Cardiac muscle cell (in vitro differentiated cells and primary cell): ENCODE measurements at regions not wholly inside any gene's neighbourhood (a gene's known extent, or its start where the extent isn't known, plus 50 kb on each side); places are given as distances from the start of the nearest gene placed in this dataset.

Source experiments
- DNase-seq, 2 donors: peaks; one replicate each; pipeline versions ENCODE4 v3.0.0 to v3.0.0-alpha.2; 2010 to 2017; ENCODE audit warnings: low read depth in 1 of 2, low spot score in 1 of 2
- H3K27ac ChIP-seq: fragments of 200-600 bp; sonication (generic); 2 replicates; pipeline ENCODE4 v1.5.1; 2016
- H3K27me3 ChIP-seq: fragments of 200-600 bp; sonication (generic); 2 replicates; pipeline ENCODE4 v1.6.0; 2016; ENCODE audit warnings: control low read depth
- H3K36me3 ChIP-seq: fragments of 200-600 bp; sonication (generic); 2 replicates; pipeline ENCODE4 v1.5.1; 2016; ENCODE audit warnings: control low read depth
- H3K4me1 ChIP-seq: fragments of 200-600 bp; sonication (generic); 2 replicates; pipeline ENCODE4 v1.8.1; 2017; ENCODE audit warnings: low read depth, mild to moderate bottlenecking, mixed run types
- H3K4me3 ChIP-seq: fragments of 200-600 bp; sonication (generic); 2 replicates; pipeline ENCODE4 v1.5.1; 2016; ENCODE audit warnings: mild to moderate bottlenecking
- H3K9me3 ChIP-seq: fragments of 200-600 bp; sonication (generic); 2 replicates; pipeline ENCODE4 v1.5.1; 2017; ENCODE audit warnings: low read depth, mild to moderate bottlenecking, control low read depth
- CTCF ChIP-seq: IDR thresholded peaks from 2 replicates; pipeline ENCODE4 v1.5.1; 2012; ENCODE audit warnings: low read depth, mild to moderate bottlenecking, low read length

GRCh38 chr13:76692346-76692745 lies 193.9 kb downstream of the KCTD12 start:
- DNase-seq: peak in 1 of 2 donors; percentile 28
- no peaks in the 10 kb centered on the region for H3K9me3 ChIP-seq
- H3K4me1 ChIP-seq: peaks cover 11% of the 10 kb centered on the region
- no peak overlapping the region for H3K4me3 ChIP-seq
- no peaks in the 10 kb centered on the region for H3K36me3 ChIP-seq
- TF ChIP-seq CTCF: no peak
- no peaks in the 10 kb centered on the region for H3K27me3 ChIP-seq
- H3K27ac ChIP-seq: no peak overlapping the region

GRCh38 chr13:76690611-76691010 lies 195.6 kb downstream of the KCTD12 start:
- DNase-seq: no peak
- H3K4me1 ChIP-seq: peaks cover 11% of the 10 kb centered on the region
- H3K9me3 ChIP-seq: no peaks in the 10 kb centered on the region
- no peak for TF ChIP-seq CTCF
- H3K27me3 ChIP-seq: no peaks in the 10 kb centered on the region
- H3K27ac ChIP-seq: no peak overlapping the region
- H3K4me3 ChIP-seq: no peak overlapping the region
- no peaks in the 10 kb centered on the region for H3K36me3 ChIP-seq

GRCh38 chr13:76687467-76687866 lies 198.7 kb downstream of the KCTD12 start:
- Histone ChIP-seq H3K27me3 (no peaks in the 10 kb centered on the region), H3K9me3 (no peaks in the 10 kb centered on the region), H3K36me3 (no peaks in the 10 kb centered on the region), H3K4me1 (peaks cover 18% of the 10 kb centered on the region), H3K27ac (no peak overlapping the region), H3K4me3 (no peak overlapping the region)
- DNase-seq: no peak
- TF ChIP-seq CTCF: no peak

- Histone ChIP-seq H3K27ac (no peak overlapping the region), H3K36me3 (no peaks in the 10 kb centered on the region), H3K27me3 (no peaks in the 10 kb centered on the region), H3K4me1 (peaks cover 10% of the 10 kb centered on the region), H3K9me3 (no peaks in the 10 kb centered on the region), H3K4me3 (no peak overlapping the region)
- TF ChIP-seq CTCF: no peak
- no peak for DNase-seq
Observed at GRCh38 chr13:76685938-76686337, 200.3 kb downstream of the KCTD12 start.

GRCh38 chr13:76684336-76684735 lies 201.9 kb downstream of the KCTD12 start:
- no peak for TF ChIP-seq CTCF

GRCh38 chr13:76683854-76684253 lies 202.4 kb downstream of the KCTD12 start:
- no peak for DNase-seq
- no peak for TF ChIP-seq CTCF
- H3K4me1 ChIP-seq: peaks cover 10% of the 10 kb centered on the region

More at GRCh38 chr13:76684336-76684735, 201.9 kb downstream of the KCTD12 start:
- H3K36me3 ChIP-seq: no peaks in the 10 kb centered on the region
- H3K4me1 ChIP-seq: peaks cover 10% of the 10 kb centered on the region
- H3K9me3 ChIP-seq: no peaks in the 10 kb centered on the region
- no peaks in the 10 kb centered on the region for H3K27me3 ChIP-seq
- H3K27ac ChIP-seq: no peak overlapping the region
- H3K4me3 ChIP-seq: no peak overlapping the region
- peak in 1 of 2 donors; percentile 48 for DNase-seq

More at GRCh38 chr13:76683854-76684253, 202.4 kb downstream of the KCTD12 start:
- Histone ChIP-seq H3K4me3 (no peak overlapping the region), H3K36me3 (no peaks in the 10 kb centered on the region), H3K27me3 (no peaks in the 10 kb centered on the region), H3K9me3 (no peaks in the 10 kb centered on the region), H3K27ac (no peak overlapping the region)
